ENCODE measurements at regions not wholly inside any gene's neighbourhood (a gene's known extent, or its start where the extent isn't known, plus 50 kb on each side); places are given as distances from the start of the nearest gene placed in this dataset.

DNA sequence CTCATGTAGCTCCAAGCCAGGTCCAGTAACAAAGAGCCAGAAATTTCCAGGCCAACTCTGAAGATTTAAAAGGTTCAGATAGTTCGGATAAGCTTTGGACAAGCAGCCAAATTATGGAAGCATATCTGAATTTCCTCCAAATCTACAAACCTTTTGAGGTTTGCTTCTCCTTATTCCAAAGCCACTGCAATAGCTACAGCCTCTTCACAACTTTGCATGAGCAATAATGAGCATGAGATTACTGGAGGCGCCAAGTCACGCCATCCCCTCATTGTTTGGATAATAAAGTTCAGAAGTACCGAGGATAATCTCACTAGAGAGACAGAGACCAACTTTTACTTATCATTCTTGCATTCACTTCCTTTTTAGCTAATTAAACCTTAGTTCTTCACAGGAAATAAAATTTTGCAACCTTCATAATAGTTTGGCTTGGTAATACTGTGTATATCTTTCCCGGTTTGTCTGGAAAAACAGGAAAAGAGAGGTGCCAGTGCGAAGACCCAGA lies 329.6 kb upstream of the RSPO3 start:
- TF ChIP-seq CTCF (IDR thresholded peaks at IDR 0.05), result no peak
- TF ChIP-seq POLR2A (IDR thresholded peaks at IDR 0.05), result no peak

All from thyroid gland (tissue), 4 donors.